ENCODE measurements at regions not wholly inside any gene's neighbourhood (a gene's known extent, or its start where the extent isn't known, plus 50 kb on each side); places are given as distances from the start of the nearest gene placed in this dataset.

- TF ChIP-seq SUZ12 (IDR thresholded peaks at IDR 0.05; ENCODE audit: extremely low read depth, insufficient read depth, insufficient read length) (no peak), YY1 (IDR thresholded peaks at IDR 0.05; ENCODE audit: insufficient read depth, insufficient read length) (no peak), ZNF274 (IDR thresholded peaks at IDR 0.05; ENCODE audit: low read depth, low read length) (no peak)
Measured at GRCh38 chr22:25360891-25361645, 141.6 kb downstream of the CRYBB2 start.

Measured in NT2/D1 (cell line).